ENCODE measurements at regions not wholly inside any gene's neighbourhood (a gene's known extent, or its start where the extent isn't known, plus 50 kb on each side); places are given as distances from the start of the nearest gene placed in this dataset.
"Not testable (repeated sequence)": the region's sequence is repeated elsewhere in the genome, so short reads cannot be mapped to it uniquely, and the experiment has no call there.

DNA sequence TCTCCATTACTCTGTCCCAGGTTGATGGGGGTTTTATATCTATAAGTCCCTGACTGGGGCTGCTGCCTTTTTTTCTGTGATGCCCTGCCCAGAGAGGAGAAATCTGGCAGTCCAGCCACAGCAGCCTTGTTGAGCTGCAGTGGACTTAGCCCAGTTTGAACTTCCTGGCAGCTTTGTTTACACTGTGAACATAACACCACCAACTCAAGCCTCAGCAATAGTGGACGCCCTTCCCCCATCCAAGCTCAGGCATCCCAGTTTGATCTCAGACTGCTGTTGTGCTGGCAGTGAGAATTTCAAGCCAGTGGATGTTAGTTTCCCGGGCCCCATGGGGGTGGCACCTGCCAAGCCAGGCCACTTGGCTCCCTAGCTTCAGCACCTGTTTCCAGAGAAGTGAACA, 298.5 kb upstream of the KDM5D start:
- Mint-ChIP-seq H3K4me3 (no peak overlapping the region), H3K27me3 (no peaks in the 10 kb centered on the region), H3K36me3 (no peaks in the 10 kb centered on the region), H3K27ac (no peak overlapping the region), H3K9me3 (no peaks in the 10 kb centered on the region), H3K4me1 (no peaks in the 10 kb centered on the region)
- no peak for DNase-seq

DNA sequence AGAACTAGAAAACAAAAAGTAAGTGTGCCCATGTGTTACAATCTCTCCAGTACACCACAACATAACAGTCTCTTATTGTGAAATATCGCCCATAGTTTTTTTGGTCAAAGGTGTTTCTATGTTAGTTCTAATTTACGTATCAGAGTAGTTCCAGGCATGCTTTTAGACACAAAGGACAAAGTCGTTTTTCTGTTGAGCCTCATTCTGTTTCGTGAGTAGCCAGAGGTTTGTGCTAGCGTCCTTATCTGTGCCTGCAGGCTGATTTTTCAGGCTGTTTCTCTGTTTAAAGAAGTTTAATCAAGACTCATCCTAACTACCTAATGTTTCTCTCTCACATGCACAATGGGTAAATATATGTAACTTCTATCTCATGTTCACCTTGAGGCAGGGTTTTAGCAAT, 281.1 kb upstream of the KDM5D start:
- Mint-ChIP-seq H3K4me3 (no peak overlapping the region), H3K36me3 (no peaks in the 10 kb centered on the region), H3K4me1 (no peaks in the 10 kb centered on the region), H3K9me3 (peaks cover 3% of the 10 kb centered on the region), H3K27me3 (no peaks in the 10 kb centered on the region), H3K27ac (no peak overlapping the region)
- no peak for DNase-seq

DNA sequence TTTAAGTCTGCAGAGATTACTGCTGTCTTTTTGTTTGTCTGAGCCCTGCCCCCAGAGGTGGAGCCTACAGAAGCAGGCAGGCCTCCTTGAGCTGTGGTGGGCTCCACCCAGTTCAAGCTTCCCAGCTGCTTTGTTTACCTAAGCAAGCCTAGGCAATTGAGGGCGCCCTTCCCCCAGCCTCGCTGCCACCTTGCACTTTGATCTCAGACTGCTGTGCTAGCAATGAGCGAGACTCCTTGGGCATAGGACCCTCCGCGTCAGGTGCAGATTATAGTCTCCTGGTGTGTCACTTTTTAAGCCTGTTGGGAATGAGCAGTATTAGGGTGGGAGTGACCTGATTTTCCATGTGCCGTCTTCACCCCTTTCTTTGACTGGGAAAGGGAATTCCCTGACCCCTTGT, 248.9 kb upstream of the KDM5D start:
- not testable (repeated sequence) for H3K4me1 Mint-ChIP-seq, H3K36me3 Mint-ChIP-seq, H3K27me3 Mint-ChIP-seq

DNA sequence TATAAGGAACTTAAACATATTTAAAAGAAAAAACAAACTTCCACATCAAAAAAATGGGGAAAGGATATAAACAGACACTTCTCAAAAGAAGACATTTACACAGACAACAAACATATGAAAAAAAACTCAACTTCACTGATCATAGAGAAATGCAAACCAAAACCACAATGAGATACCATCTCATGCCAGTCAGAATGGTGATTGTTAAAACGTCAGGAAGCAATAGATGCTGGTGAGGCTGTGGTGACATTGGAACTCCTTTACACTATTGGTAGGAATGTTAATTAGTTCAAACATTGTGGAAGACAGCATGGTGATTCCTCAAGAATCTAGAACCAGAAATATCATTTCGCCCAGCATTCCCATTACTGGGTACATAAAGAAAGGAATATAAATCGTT, 228.5 kb upstream of the KDM5D start:
- Mint-ChIP-seq H3K27ac (no peak overlapping the region), H3K9me3 (no peaks in the 10 kb centered on the region), H3K4me1 (no peaks in the 10 kb centered on the region), H3K4me3 (no peak overlapping the region), H3K27me3 (no peaks in the 10 kb centered on the region), H3K36me3 (no peaks in the 10 kb centered on the region)
- DNase-seq: no peak

More for the DNA sequence above, 248.9 kb upstream of the KDM5D start:
- not testable (repeated sequence) for H3K4me3 Mint-ChIP-seq, DNase-seq, H3K9me3 Mint-ChIP-seq, H3K27ac Mint-ChIP-seq

DNA sequence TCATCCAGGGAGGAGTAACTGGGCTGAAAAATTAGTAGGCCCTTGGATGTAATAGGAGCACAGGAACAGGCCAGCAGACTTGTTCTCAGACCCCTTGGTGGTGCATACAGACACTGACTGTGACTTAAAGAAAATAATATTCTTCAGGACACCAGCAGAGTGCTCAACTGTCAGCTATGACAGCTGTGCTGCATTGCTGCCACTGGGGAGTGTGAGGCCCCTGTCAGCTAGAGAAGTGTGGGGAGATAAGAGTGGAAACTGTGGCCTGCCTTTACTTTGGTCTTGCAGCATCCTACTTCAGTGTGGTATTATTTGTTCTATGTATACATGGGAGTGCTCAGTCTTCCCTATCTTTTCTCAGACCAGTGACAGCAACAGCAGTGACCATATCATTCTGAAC, 203.2 kb upstream of the KDM5D start:
- no peaks in the 10 kb centered on the region for H3K27me3 Mint-ChIP-seq
- no peak overlapping the region for H3K4me3 Mint-ChIP-seq
- no peaks in the 10 kb centered on the region for H3K36me3 Mint-ChIP-seq
- H3K4me1 Mint-ChIP-seq: no peaks in the 10 kb centered on the region
- H3K27ac Mint-ChIP-seq: no peak overlapping the region
- DNase-seq: no peak
- no peaks in the 10 kb centered on the region for H3K9me3 Mint-ChIP-seq

DNA sequence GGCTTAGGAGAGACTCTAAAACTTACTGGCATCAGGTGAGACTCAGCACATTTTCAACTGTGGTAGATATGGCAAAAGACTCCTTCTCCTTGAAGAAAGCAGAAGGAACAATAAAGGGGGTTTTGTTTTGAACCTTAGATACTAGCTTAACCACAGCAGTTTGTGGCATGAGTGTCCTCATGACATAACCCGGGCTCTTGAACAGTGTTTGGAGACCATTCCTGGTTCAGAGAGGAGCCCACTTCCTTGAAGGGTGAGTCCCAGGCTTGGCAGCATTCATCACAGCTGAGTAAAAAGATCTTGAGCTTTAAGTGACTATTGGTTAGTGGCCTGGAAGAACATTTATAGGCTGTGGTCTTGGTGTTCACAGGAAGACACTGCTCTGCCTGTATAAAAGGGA, 154.5 kb upstream of the KDM5D start:
- Mint-ChIP-seq H3K27me3 (peaks cover 7% of the 10 kb centered on the region), H3K9me3 (peaks cover 6% of the 10 kb centered on the region), H3K4me1 (no peaks in the 10 kb centered on the region), H3K4me3 (no peak overlapping the region), H3K27ac (no peak overlapping the region), H3K36me3 (no peaks in the 10 kb centered on the region)
- no peak for DNase-seq

DNA sequence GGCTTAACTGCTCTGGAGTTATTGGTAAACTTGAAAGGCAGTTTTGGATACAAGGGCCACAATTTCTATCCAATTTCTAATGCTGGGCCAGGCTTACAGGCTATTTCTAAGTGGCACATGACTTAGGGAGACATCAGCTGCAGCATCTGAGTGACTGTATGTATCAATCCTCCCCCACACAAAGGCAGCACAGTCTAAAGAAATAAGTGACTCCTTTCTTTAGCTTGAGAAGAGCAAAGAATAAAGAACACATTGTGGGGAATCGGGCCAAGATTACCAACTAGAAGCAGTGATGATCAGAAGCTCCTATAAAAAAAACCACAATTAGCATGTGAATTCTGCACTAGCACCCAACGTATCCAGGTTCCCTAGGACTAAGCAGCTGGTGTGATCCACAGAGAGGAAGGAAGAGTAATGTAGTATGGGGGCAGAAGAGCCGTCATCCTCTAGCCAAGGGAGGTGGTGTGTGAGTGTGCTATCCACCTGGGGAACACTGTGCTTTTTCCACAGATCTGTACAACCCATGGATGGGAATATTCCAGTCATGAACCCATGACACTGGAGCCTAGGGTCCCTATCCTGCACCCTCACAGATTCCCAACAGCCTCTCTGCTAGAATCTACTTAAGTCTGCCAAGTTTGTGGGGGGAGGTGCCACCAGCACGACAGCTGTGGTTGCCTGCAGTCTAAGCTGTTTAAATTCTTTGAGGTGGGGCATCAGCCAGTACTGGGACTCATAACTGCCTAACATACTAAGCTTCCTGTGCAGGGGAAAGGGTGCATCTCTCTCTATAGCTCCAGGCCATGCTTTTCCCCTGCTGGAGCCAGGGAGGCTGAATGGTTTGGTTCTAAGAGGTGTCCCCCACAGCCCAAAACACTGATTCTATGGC, 147.8 kb upstream of the KDM5D start:
- H3K27me3 Mint-ChIP-seq: peaks cover 7% of the 10 kb centered on the region
- H3K27ac Mint-ChIP-seq: no peak overlapping the region
- no peaks in the 10 kb centered on the region for H3K9me3 Mint-ChIP-seq
- no peak overlapping the region for H3K4me3 Mint-ChIP-seq
- H3K4me1 Mint-ChIP-seq: no peaks in the 10 kb centered on the region
- H3K36me3 Mint-ChIP-seq: no peaks in the 10 kb centered on the region
- DNase-seq: no peak

DNA sequence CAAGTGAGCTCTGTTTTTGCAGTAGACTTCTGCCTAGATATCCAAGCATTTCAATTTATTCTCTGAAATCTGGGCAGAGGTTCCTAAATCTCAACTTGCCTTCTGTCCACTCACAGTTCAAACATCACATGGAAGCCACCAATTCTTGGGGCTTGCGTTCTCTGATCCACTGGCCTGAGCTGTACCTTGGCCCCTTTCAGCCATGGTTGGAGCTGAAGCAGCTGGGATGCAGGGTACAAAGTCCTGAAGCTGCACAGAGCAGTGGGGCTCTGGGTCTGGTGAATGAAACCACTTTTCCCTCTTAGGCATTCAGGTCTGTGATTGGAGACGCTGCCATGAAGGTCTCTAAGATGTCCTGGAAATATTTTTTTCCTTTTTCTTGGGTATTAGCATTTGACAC, 137.6 kb upstream of the KDM5D start:
- H3K9me3 Mint-ChIP-seq: no peaks in the 10 kb centered on the region
- H3K27ac Mint-ChIP-seq: no peak overlapping the region
- no peak for DNase-seq
- H3K36me3 Mint-ChIP-seq: no peaks in the 10 kb centered on the region
- H3K4me1 Mint-ChIP-seq: no peaks in the 10 kb centered on the region
- H3K4me3 Mint-ChIP-seq: no peak overlapping the region
- no peaks in the 10 kb centered on the region for H3K27me3 Mint-ChIP-seq

DNA sequence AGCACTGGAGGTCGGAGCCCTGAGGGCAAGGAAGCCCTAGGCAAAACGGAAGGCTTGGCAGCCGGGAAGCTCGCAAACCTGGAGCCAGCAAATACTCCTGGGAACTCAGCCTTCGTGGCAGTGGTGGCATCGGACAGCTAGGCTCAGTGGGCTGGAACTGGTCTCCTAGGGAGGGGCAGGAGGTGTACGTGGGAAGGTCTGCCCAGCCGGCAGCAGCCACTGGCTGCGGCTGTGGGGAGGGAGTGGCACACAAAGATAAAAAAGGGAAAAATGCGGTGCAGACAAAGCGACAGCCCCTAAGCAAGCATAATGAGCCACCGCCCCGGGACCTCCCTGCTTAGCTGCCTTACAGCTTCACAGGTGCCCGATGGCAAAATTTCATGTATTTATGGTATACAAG, 125.2 kb upstream of the KDM5D start:
- Mint-ChIP-seq H3K4me3 (peak overlapping the region; percentile 47), H3K27me3 (no peaks in the 10 kb centered on the region), H3K27ac (no peak overlapping the region), H3K36me3 (no peaks in the 10 kb centered on the region), H3K9me3 (no peaks in the 10 kb centered on the region), H3K4me1 (no peaks in the 10 kb centered on the region)
- no peak for DNase-seq

DNA sequence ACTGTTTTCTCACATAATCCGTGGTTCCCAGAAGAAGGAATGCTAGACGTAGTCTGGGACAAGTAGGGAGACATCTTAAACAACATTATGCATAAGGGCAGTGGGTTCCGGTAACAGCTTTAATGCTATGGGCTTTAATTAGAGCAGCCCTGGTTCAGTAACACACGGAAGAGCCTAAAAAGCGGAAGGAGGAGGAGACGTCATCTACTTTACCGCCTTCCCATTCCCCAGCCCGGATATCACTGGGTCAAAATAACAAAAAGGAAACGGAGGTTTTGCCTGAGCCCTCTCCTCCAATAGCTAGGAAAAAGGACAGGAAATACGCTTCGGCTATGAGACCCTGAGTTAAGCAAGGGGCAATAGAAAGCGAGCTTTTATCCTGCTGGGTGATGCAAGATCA, 124.8 kb upstream of the KDM5D start:
- no peaks in the 10 kb centered on the region for H3K36me3 Mint-ChIP-seq
- H3K4me1 Mint-ChIP-seq: no peaks in the 10 kb centered on the region
- H3K27ac Mint-ChIP-seq: no peak overlapping the region
- no peaks in the 10 kb centered on the region for H3K27me3 Mint-ChIP-seq
- H3K4me3 Mint-ChIP-seq: peak overlapping the region; percentile 54
- H3K9me3 Mint-ChIP-seq: no peaks in the 10 kb centered on the region
- DNase-seq: no peak

DNA sequence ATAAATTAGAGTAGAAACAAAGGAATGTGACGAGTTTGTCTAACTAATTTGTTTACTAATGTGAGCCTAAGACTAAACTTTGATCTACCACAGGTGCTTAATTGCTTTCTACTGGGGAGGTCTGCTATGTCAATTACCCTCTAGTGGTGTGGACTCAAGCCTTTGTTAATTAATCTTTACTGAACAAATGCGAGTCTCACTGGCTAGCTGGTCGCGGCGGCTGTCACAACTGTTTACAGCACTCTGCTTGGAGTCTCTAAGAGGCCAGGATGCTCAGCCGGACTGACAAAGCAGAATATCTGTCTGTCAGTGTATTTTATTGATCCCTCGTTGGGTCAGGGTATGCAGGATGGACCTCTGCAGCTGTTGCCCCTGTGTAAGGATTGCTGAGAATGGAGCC, 124.1 kb upstream of the KDM5D start:
- DNase-seq: no peak
- H3K27ac Mint-ChIP-seq: no peak overlapping the region
- H3K4me3 Mint-ChIP-seq: peak overlapping the region; percentile 54
- H3K36me3 Mint-ChIP-seq: no peaks in the 10 kb centered on the region
- no peaks in the 10 kb centered on the region for H3K9me3 Mint-ChIP-seq
- H3K4me1 Mint-ChIP-seq: no peaks in the 10 kb centered on the region
- H3K27me3 Mint-ChIP-seq: no peaks in the 10 kb centered on the region

DNA sequence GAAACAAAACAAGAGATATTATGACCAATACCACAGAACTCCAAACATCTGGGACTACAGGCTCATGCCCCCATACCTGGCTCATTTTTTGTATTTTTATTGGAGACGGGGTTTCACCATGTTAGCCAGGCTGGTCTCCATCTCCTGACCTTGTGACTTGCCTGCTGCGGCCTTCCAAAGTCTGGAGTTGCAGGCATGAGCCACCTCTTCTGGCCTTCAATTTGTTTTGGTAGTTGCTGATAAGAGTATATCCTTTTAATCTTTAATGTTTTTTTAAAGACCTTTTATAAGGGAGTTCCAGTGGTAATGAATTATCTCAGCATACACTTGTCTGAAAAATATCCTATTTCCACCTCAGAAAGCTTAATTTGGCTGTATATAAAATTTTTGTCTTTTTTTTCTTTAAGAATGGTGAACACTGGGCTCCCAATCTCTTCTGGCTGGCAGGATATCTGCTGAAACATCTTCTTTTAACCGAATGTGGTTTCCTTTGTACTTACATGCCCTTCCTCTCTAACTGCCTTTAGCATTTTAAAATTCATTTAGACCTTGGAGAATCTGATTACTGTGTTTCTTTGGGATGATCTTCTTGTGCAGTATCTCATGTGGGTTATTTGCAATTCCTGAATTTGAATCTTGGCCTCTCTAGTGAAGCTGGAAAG, 112.1 kb upstream of the KDM5D start:
- H3K4me1 Mint-ChIP-seq: peaks cover 5% of the 10 kb centered on the region
- no peak overlapping the region for H3K4me3 Mint-ChIP-seq
- H3K9me3 Mint-ChIP-seq: peaks cover 4% of the 10 kb centered on the region

DNA sequence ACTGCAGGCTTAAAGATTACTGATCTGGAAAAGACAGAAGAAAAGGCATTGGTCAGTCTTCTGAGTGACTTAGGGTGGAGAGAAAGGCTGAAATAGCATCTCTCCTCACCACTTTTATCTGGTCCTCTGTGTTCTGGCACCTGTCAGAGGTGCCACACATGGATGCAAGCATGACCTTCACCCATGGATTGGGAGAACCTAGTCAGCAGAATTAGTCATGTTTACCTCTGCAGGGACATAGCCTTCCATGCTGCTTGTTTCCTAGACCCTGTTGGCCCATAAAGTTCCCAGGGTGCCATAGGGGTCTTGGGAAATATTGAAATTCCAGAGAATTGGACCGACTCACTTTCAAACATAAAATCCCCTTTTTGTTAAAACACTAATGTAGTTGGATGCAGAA, 98.4 kb upstream of the KDM5D start:
- Mint-ChIP-seq H3K4me1 (no peaks in the 10 kb centered on the region), H3K4me3 (no peak overlapping the region), H3K27ac (no peak overlapping the region), H3K9me3 (no peaks in the 10 kb centered on the region), H3K36me3 (no peaks in the 10 kb centered on the region), H3K27me3 (no peaks in the 10 kb centered on the region)
- no peak for DNase-seq

More for the DNA sequence above, 112.1 kb upstream of the KDM5D start:
- DNase-seq: no peak
- Mint-ChIP-seq H3K36me3 (no peaks in the 10 kb centered on the region), H3K27me3 (no peaks in the 10 kb centered on the region), H3K27ac (no peak overlapping the region)

DNA sequence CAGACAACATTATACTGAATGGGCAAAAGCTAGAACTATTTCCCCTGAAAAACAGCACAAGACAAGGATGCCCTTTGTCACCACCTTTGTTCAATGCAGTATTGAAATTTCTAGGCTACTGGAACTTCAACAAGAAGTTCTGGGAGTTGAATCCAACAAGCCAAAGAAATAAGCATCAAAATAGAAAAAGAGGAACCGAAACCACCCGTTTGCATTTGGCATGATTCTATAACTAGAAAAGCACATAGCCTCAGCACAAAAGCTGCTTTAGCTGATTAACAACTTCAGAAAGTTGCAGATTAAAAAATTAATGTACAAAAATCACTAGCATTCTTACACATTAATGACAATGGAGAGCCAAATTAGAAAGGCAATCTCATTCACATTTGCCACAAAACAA, 79.6 kb upstream of the KDM5D start:
- no peaks in the 10 kb centered on the region for H3K9me3 Mint-ChIP-seq
- no peaks in the 10 kb centered on the region for H3K36me3 Mint-ChIP-seq
- H3K27me3 Mint-ChIP-seq: no peaks in the 10 kb centered on the region
- H3K4me1 Mint-ChIP-seq: no peaks in the 10 kb centered on the region
- no peak for DNase-seq
- no peak overlapping the region for H3K4me3 Mint-ChIP-seq
- no peak overlapping the region for H3K27ac Mint-ChIP-seq

DNA sequence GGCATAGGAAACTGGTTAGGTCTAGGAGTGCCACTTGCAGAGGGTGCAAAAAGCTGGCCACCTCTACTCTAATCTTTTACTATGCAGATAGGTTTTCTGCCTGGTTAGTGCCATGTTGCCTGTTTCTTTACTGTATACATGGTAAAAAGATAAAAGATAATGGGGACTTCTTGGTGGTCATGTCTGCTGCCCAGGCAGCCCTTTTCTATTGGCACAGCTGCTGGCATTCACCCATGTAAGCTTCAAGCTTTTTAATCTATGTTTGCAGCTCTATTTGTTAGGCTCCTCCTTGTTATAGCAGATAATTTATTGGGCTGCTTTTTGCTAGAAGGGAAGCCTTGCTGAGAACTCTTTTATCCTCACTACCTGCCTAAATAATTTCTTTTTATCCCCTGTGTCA, 74.0 kb upstream of the KDM5D start:
- no peaks in the 10 kb centered on the region for H3K27me3 Mint-ChIP-seq

DNA sequence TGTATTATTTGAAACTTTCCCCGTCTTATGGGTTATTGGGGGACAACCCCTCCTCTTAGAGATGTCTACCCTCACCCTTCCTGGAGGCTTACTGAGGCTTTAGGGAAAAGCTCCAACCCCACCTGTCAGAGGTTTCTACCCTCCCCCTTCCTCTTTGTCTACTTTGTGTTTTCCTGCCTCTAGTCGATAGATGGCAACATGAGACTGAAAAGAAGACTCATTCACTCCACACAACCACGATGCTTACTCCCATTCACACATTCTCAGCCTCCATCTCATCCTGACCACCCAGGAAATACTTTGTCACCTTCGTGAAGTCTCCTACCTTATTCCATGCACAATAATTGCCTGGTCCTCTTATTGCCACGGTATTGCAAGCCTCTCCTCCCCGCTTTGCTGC, 72.4 kb upstream of the KDM5D start:
- Mint-ChIP-seq H3K4me3 (peak overlapping the region; percentile 63), H3K27me3 (no peaks in the 10 kb centered on the region)

More for the DNA sequence above, 74.0 kb upstream of the KDM5D start:
- no peak for DNase-seq
- no peak overlapping the region for H3K4me3 Mint-ChIP-seq
- no peak overlapping the region for H3K27ac Mint-ChIP-seq
- peaks cover 6% of the 10 kb centered on the region for H3K4me1 Mint-ChIP-seq
- H3K36me3 Mint-ChIP-seq: no peaks in the 10 kb centered on the region
- H3K9me3 Mint-ChIP-seq: no peaks in the 10 kb centered on the region

More for the DNA sequence above, 72.4 kb upstream of the KDM5D start:
- DNase-seq: no peak
- H3K9me3 Mint-ChIP-seq: no peaks in the 10 kb centered on the region
- no peak overlapping the region for H3K27ac Mint-ChIP-seq
- H3K4me1 Mint-ChIP-seq: peaks cover 6% of the 10 kb centered on the region
- no peaks in the 10 kb centered on the region for H3K36me3 Mint-ChIP-seq

Measured in activated naive CD8-positive, alpha-beta T cell treated with anti-CD3 and anti-CD28 coated beads for 36 hours (primary cell).